ENCODE measurements at regions not wholly inside any gene's neighbourhood (a gene's known extent, or its start where the extent isn't known, plus 50 kb on each side); places are given as distances from the start of the nearest gene placed in this dataset.

GRCh38 chr11:95459291-95460042 lies 228.5 kb upstream of the SESN3 start:
- Mint-ChIP-seq H3K27ac (no peak overlapping the region), H3K36me3 (no peaks in the 10 kb centered on the region), H3K27me3 (peaks cover 4 to 10% of the 10 kb centered on the region in 2 donors), H3K4me1 (ENCODE audit: low read depth in 2 of 2) (no peaks in the 10 kb centered on the region), H3K9me3 (no peaks in the 10 kb centered on the region), H3K4me3 (no peak overlapping the region)
- DNase-seq (ENCODE audit: low spot score) (no peak), ATAC-seq (no peak)

DNA sequence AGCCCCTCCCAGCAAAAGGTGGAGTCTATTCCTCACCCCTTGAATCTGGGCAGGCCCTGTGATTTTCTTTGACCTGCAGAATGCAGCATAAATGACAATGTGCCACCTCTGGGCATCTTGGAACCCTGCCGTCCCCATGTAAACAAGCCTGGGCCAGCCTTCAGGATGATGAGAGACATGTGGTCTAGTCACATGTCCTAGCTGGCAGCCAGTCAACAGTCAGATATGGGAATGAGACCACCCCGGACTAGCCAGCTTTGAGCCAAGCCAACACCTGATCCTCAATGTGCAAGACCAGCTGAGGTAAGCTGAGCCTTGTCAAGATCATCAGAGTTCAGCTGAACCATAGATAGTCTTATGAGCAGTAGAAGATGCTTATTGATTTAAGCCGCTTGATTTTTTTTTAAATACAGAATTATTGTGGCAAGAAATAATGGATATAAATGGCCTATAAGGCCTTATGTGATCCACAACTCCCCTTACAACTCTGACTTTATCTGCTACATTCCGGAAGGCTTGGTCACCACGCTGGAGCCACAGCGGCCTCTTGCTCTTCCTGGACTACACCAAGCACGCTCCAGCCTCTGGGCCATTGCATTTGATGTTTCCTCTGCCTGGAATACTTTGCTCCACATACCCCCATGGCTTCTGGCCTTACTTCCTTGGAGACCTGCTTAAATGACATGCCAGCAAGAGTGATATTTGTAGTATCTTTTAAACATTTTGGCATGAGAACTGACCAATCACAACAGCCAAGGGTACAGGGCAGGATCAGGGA lies 225.9 kb upstream of the SESN3 start:
- Mint-ChIP-seq H3K27me3 (peaks cover 4 to 10% of the 10 kb centered on the region in 2 donors), H3K4me3 (no peak overlapping the region), H3K27ac (no peak overlapping the region), H3K36me3 (no peaks in the 10 kb centered on the region), H3K4me1 (ENCODE audit: low read depth in 2 of 2) (no peaks in the 10 kb centered on the region), H3K9me3 (no peaks in the 10 kb centered on the region)
- DNase-seq (ENCODE audit: low spot score) = no peak
- no peak for ATAC-seq

DNA sequence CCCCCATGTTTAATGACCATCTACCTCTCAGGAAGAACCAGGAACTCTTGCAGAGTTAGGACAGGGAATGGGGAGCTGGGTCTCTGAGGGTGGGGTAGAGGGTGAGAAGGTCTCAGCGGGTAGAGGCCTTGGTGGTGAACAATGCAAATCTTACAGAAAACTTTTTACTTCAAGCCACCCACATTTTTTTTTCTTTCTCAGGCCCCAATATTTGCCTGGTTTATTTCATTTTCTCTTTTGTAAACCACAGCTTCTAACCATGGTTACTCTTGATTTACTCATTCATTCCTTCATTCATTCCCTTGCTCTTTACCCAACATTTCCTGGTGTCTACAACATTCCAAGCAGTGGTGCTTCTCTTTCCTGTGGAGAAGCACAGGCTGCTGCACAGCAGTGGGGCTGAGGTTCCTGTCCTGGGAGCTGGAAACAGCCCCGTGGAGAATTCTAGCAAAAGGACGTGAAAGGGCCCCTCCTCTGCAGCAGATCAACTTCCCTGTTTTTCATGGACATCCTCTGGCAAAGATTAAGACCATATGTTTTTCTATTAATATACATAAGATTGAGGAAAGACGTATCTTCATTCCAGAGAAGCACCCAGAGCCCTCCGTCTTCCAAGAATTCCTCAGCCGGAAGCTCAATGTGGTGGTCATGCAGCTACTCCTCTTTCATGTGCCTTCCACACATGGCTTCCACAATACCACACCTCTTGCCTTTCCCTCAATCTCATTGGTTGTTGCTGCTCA lies 224.4 kb upstream of the SESN3 start:
- Mint-ChIP-seq H3K4me3 (no peak overlapping the region), H3K4me1 (ENCODE audit: low read depth in 2 of 2) (no peaks in the 10 kb centered on the region), H3K36me3 (no peaks in the 10 kb centered on the region), H3K27ac (no peak overlapping the region), H3K27me3 (peaks cover 4 to 10% of the 10 kb centered on the region in 2 donors), H3K9me3 (no peaks in the 10 kb centered on the region)
- ATAC-seq (no peak), DNase-seq (ENCODE audit: low spot score) (no peak)

DNA sequence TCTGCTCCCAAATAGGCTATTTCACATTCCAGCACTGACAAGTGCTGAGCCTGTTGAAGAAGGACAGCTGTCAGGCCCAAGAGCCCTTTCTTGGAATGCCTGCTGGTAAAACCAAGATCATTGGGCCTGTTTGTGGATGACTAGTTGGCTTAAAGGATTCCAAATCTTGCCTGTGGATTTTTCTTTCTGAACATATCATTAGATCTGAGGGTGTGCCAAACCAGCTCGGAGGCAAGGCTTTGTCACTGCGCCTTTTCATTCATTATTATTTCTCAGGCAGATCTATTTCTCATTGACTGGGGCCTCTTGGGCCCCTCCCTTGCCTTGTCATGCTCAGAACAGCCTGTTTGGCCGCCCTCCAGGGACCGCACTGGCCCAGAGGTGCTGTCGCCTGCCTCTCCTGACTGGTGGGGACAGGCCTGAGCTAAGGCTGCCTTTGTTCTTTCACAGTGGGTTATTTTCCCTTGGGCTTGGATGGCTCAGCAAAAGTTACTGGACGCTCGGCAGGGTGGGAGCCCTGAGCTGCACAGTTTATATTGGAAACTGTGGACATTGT lies 222.7 kb upstream of the SESN3 start:
- peaks cover 10 to 21% of the 10 kb centered on the region in 2 donors for H3K27me3 Mint-ChIP-seq
- H3K4me3 Mint-ChIP-seq = no peak overlapping the region
- no peaks in the 10 kb centered on the region for H3K36me3 Mint-ChIP-seq
- DNase-seq (ENCODE audit: low spot score) = no peak
- no peaks in the 10 kb centered on the region for H3K4me1 Mint-ChIP-seq (ENCODE audit: low read depth in 2 of 2)
- no peaks in the 10 kb centered on the region for H3K9me3 Mint-ChIP-seq
- ATAC-seq = no peak
- H3K27ac Mint-ChIP-seq = no peak overlapping the region

- no peak for ATAC-seq
- H3K9me3 Mint-ChIP-seq = no peaks in the 10 kb centered on the region
- no peak overlapping the region for H3K4me3 Mint-ChIP-seq
- no peak overlapping the region for H3K27ac Mint-ChIP-seq
- H3K36me3 Mint-ChIP-seq = no peaks in the 10 kb centered on the region
- peaks cover 10 to 21% of the 10 kb centered on the region in 2 donors for H3K27me3 Mint-ChIP-seq
- H3K4me1 Mint-ChIP-seq (ENCODE audit: low read depth in 2 of 2) = no peaks in the 10 kb centered on the region
- no peak for DNase-seq (ENCODE audit: low spot score)
Measured at GRCh38 chr11:95451682-95452081, 220.7 kb upstream of the SESN3 start.

DNA sequence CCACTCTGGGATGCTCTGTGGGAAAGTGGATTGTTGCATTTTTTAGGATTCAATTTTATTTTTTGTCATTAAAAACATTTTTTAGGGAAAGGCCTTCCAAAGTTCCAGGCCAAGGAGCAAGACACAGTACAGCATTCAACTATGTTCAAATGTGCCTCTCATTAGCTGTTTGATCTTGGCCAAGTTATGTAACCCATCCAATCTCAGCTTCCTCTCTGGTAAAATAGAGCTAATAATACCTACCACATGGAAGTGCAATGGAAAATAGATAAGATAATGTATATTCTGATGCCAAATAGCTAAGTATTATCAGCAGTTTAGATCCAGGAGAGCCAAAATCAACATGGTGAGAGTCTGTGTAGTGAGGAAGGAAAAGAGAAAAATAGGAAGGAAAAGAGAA lies 220.3 kb upstream of the SESN3 start:
- Mint-ChIP-seq H3K27ac (no peak overlapping the region), H3K27me3 (peaks cover 10 to 17% of the 10 kb centered on the region in 2 donors), H3K4me3 (no peak overlapping the region), H3K9me3 (no peaks in the 10 kb centered on the region), H3K4me1 (ENCODE audit: low read depth in 2 of 2) (no peaks in the 10 kb centered on the region), H3K36me3 (no peaks in the 10 kb centered on the region)
- no peak for DNase-seq (ENCODE audit: low spot score)
- ATAC-seq = no peak

GRCh38 chr11:95450547-95451123 lies 219.6 kb upstream of the SESN3 start:
- no peaks in the 10 kb centered on the region for H3K4me1 Mint-ChIP-seq (ENCODE audit: low read depth in 2 of 2)
- H3K27me3 Mint-ChIP-seq = peaks cover 8 to 11% of the 10 kb centered on the region in 2 donors
- H3K27ac Mint-ChIP-seq = no peak overlapping the region
- ATAC-seq (no peak), DNase-seq (ENCODE audit: low spot score) (no peak)
- H3K4me3 Mint-ChIP-seq = no peak overlapping the region
- no peaks in the 10 kb centered on the region for H3K36me3 Mint-ChIP-seq
- H3K9me3 Mint-ChIP-seq = no peaks in the 10 kb centered on the region

- no peak overlapping the region for H3K4me3 Mint-ChIP-seq
- DNase-seq (ENCODE audit: low spot score) (no peak), ATAC-seq (no peak)
- H3K27ac Mint-ChIP-seq = no peak overlapping the region
- no peaks in the 10 kb centered on the region for H3K9me3 Mint-ChIP-seq
- peaks cover 8 to 11% of the 10 kb centered on the region in 2 donors for H3K27me3 Mint-ChIP-seq
- H3K4me1 Mint-ChIP-seq (ENCODE audit: low read depth in 2 of 2) = peaks cover 4 to 12% of the 10 kb centered on the region in 2 donors
- H3K36me3 Mint-ChIP-seq = no peaks in the 10 kb centered on the region
Measured at GRCh38 chr11:95445746-95446333, 214.8 kb upstream of the SESN3 start.

DNA sequence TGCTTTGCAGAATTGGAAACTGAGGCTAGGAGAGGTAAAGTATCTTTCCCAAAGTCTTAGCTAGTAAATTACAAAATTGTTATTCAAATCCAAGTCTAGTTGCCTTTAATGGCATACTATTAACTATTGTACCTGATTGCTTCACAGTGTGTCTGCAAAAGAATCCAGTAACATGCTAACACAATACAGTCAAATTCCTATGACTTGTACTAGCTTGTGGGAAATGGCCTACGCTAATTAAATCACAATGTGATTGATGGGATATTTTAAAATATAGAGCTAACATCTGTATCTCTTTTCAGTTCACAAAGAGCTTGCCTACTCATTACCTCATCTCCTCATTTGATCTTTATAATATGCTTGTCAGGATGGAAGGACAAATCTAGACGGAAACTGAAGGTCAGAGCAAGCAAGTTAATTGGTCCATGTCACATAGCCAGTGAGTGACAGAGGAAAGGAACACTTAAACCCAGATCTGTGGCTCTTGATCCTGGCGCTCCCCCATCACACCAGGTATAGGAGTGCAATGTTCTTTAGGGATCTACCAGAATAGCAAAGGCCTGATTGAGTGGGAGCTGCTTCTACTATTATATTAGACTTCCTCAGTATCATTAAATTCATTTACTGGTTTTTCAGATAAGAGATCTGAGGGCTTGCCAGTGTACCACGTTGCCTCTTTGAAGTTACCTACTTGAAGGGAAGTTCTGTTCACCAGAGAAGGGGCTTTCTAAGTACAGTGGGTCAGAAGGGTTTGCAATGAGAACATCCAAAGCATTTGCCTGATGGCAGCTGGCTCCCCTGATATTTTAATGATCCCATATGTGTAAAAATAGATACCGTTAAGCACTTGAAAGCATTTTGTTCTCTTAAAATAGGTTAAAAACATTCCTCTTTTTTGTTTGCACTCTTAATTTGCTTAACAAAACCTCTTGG lies 213.6 kb upstream of the SESN3 start:
- Mint-ChIP-seq H3K9me3 (no peaks in the 10 kb centered on the region), H3K36me3 (no peaks in the 10 kb centered on the region), H3K27me3 (peaks cover 6 to 7% of the 10 kb centered on the region in 2 donors), H3K4me3 (no peak overlapping the region), H3K4me1 (ENCODE audit: low read depth in 2 of 2) (peaks cover 4 to 12% of the 10 kb centered on the region in 2 donors), H3K27ac (no peak overlapping the region)
- DNase-seq (ENCODE audit: low spot score) (no peak), ATAC-seq (no peak)

DNA sequence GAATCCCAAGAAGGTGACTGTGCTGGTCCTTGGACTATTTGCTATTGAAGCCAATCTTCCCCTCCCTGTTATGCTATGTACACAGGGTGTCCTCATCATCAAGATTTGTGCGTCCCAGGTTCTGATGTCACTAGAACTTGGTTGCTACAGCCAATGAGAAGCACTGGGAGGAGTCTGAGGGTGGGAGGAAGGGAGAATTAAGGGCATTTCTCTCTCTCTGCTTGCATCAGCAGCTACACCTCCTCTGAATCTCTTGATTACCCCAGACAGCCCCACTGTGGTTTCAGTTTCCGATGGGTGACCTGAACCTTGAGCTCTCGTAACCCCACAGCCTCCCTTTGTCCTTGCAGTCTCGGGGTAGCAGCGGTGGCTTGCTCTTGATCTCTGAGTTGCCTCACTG lies 212.4 kb upstream of the SESN3 start:
- Mint-ChIP-seq H3K27ac (no peak overlapping the region), H3K36me3 (no peaks in the 10 kb centered on the region), H3K9me3 (no peaks in the 10 kb centered on the region), H3K4me3 (no peak overlapping the region), H3K4me1 (ENCODE audit: low read depth in 2 of 2) (peaks cover 4 to 12% of the 10 kb centered on the region in 2 donors), H3K27me3 (no peaks in the 10 kb centered on the region)
- ATAC-seq (peak; percentile 73 to 93), DNase-seq (ENCODE audit: low spot score) (peak; percentile 66)

GRCh38 chr11:95442531-95443050 lies 211.6 kb upstream of the SESN3 start:
- no peak for ATAC-seq
- H3K27ac Mint-ChIP-seq = no peak overlapping the region
- no peaks in the 10 kb centered on the region for H3K27me3 Mint-ChIP-seq
- H3K36me3 Mint-ChIP-seq = no peaks in the 10 kb centered on the region
- no peak overlapping the region for H3K4me3 Mint-ChIP-seq
- H3K4me1 Mint-ChIP-seq (ENCODE audit: low read depth in 2 of 2) = peaks cover 4 to 12% of the 10 kb centered on the region in 2 donors
- no peak for DNase-seq (ENCODE audit: low spot score)
- H3K9me3 Mint-ChIP-seq = no peaks in the 10 kb centered on the region

DNA sequence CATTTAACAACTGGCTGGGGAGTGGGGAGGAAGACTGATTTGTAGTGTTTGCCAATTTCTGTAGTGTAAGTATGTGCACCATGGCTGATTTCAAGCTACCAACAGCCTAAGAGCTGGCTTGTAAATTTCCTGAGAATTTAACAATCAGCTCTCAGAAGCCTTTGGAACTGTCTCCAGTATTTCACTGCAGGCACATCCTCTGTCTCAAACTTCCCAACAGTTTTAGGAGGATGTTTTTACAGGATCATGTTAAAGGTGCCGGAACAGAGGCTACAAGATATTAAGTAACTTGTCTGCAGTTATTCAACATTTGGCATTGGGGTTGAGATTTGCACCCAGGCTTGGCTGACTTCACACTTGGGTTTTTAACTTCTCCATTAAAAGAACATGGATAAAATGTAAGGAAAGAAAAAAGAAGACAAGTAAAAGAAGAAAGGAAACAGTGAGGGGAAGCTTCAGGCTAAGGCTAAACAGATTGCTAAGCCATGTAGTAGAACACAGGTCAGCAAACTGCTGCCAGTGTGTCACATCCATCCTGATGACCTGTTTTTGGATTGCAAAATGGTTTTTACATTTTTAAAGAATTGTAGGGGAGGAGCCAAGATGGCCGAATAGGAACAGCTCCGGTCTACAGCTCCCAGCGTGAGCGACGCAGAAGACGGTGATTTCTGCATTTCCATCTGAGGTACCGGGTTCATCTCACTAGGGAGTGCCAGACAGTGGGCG lies 204.8 kb upstream of the SESN3 start:
- Mint-ChIP-seq H3K9me3 (no peaks in the 10 kb centered on the region), H3K4me1 (ENCODE audit: low read depth in 2 of 2) (peaks cover 14 to 18% of the 10 kb centered on the region in 2 donors), H3K4me3 (peak overlapping the region; percentile 8), H3K27ac (peak overlapping the region in 1 of 2 donors; percentile 13), H3K36me3 (no peaks in the 10 kb centered on the region), H3K27me3 (peaks cover 2 to 9% of the 10 kb centered on the region in 2 donors)
- no peak for DNase-seq (ENCODE audit: low spot score)
- ATAC-seq = no peak

Data from natural killer cell treated with Interleukin-12 subunit alpha and Interleukin-12 subunit beta and Interleukin-15 and Interleukin-18, amount 100 ng/mL, for 72 hours (primary cell).